Loucy (cell line): ENCODE measurements at regions not wholly inside any gene's neighbourhood (a gene's known extent, or its start where the extent isn't known, plus 50 kb on each side); places are given as distances from the start of the nearest gene placed in this dataset.

Source experiments
- EZH2phosphoT487 ChIP-seq: fragments of 200-600 bp; IDR thresholded peaks from 2 replicates; pipeline ENCODE4 v1.6.1; 2018; ENCODE audit warnings: antibody characterized with exemption, mild to moderate bottlenecking, moderate library complexity, borderline replicate concordance
- TF ChIP-seq, protein P1 (sequence below): fragments of 200-600 bp; sonication (generic); conservative IDR thresholded peaks from 2 replicates; pipeline ENCODE4 v1.5.1; 2014; ENCODE audit warnings: mild to moderate bottlenecking, antibody characterized with exemption, low read length

DNA sequence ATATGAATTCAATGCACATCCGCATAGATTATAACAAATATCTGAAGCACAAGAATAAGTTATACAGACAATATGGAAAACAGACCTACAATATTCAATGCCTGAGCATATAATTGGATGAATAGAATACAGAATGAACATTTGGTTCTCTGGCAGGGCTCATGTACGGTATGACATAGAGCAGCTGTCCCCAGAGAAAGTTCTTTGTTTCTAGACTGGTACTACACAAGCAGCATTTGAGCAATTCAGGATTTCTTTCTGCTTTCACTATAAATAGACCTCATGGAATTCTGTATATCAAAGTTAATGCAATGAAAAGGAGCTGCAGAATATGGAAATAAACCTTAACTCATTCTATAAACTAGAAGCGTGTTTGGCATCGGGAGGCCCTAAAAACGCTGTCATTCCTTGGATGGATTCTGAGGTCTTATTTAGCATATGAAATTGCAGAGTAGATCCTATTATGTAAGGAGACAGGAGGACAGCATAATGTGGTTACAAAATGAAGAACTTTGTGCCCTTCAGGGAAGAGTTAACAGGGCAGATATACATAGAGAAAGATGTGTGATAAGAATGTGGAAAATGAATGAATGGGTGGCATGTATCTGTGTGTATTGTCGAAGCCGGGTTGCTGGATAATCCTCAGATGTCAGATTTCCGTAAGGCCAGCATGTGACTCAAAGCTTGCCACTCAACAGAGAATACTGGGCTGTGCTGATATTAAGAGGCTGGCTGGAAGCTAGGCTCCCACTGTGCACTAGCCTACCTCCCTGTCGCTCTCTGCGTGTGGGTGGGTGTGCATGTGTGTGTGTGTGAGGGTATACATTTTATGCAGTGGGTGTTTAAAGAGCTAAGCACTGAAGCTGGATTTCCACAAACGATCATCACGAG, 103.3 kb upstream of the SLC4A4 start:
- TF ChIP-seq, protein P1, sequence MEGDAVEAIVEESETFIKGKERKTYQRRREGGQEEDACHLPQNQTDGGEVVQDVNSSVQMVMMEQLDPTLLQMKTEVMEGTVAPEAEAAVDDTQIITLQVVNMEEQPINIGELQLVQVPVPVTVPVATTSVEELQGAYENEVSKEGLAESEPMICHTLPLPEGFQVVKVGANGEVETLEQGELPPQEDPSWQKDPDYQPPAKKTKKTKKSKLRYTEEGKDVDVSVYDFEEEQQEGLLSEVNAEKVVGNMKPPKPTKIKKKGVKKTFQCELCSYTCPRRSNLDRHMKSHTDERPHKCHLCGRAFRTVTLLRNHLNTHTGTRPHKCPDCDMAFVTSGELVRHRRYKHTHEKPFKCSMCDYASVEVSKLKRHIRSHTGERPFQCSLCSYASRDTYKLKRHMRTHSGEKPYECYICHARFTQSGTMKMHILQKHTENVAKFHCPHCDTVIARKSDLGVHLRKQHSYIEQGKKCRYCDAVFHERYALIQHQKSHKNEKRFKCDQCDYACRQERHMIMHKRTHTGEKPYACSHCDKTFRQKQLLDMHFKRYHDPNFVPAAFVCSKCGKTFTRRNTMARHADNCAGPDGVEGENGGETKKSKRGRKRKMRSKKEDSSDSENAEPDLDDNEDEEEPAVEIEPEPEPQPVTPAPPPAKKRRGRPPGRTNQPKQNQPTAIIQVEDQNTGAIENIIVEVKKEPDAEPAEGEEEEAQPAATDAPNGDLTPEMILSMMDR, result no peak
- no peak for TF ChIP-seq EZH2phosphoT487
